Peyer's patch (tissue), 4 donors: ENCODE measurements at regions not wholly inside any gene's neighbourhood (a gene's known extent, or its start where the extent isn't known, plus 50 kb on each side); places are given as distances from the start of the nearest gene placed in this dataset.

ENCODE experiments used
- POLR2A ChIP-seq, 2 donors: fragments of 450-650 bp; IDR thresholded peaks; one replicate each; pipeline ENCODE4 v1.5.1; 2017; ENCODE audit warnings: antibody characterized with exemption in 2 of 2, mild to moderate bottlenecking in 2 of 2, moderate library complexity in 2 of 2
- TF ChIP-seq, protein P1 (sequence below), 6 experiments: fragments of 450-650 bp in 4 of 6; fragments of 200-600 bp in 2 of 6; sonication (generic) in 1 of 6; IDR thresholded peaks; one replicate each; pipeline ENCODE4 v1.5.1; 2017 to 2019; ENCODE audit warnings: antibody characterized with exemption in 6 of 6, mild to moderate bottlenecking in 3 of 6, moderate library complexity in 1 of 6

DNA sequence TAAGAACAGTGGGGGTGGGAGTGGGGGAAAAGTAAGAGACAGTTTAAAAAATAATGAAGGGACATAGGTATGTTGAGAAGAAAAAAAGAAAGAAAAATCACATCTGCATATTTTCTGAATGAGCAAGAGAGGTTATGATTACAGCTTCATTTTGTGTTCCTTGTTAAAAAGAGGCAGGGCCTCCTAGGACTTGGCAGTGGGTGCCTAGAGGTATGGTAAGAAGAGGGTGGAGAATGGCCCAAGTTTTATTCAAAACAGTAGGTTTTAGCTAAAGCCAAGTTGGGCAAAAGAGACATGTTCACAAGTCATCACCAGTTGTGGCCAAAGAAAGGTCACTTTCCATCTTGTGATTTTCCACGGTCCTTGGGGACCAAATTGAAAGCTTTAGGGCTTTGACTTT lies 643.4 kb downstream of the CCDC171 start:
- TF ChIP-seq POLR2A (IDR thresholded peaks at IDR 0.05), result no peak
- TF ChIP-seq, protein P1, sequence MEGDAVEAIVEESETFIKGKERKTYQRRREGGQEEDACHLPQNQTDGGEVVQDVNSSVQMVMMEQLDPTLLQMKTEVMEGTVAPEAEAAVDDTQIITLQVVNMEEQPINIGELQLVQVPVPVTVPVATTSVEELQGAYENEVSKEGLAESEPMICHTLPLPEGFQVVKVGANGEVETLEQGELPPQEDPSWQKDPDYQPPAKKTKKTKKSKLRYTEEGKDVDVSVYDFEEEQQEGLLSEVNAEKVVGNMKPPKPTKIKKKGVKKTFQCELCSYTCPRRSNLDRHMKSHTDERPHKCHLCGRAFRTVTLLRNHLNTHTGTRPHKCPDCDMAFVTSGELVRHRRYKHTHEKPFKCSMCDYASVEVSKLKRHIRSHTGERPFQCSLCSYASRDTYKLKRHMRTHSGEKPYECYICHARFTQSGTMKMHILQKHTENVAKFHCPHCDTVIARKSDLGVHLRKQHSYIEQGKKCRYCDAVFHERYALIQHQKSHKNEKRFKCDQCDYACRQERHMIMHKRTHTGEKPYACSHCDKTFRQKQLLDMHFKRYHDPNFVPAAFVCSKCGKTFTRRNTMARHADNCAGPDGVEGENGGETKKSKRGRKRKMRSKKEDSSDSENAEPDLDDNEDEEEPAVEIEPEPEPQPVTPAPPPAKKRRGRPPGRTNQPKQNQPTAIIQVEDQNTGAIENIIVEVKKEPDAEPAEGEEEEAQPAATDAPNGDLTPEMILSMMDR (IDR thresholded peaks at IDR 0.05), result no peak
